Ishikawa (cell line): ENCODE measurements at regions not wholly inside any gene's neighbourhood (a gene's known extent, or its start where the extent isn't known, plus 50 kb on each side); places are given as distances from the start of the nearest gene placed in this dataset.

Experiments
- CEBPB ChIP-seq: IDR thresholded peaks from 2 replicates; pipeline ENCODE4 v1.6.1; 2012
- CREB1 ChIP-seq: IDR thresholded peaks from 2 replicates; pipeline ENCODE4 v1.6.1; 2012; ENCODE audit warnings: low read depth
- EGR1 ChIP-seq: IDR thresholded peaks from 2 replicates; pipeline ENCODE4 v1.6.1; 2012
- EP300 ChIP-seq: IDR thresholded peaks from 2 replicates; pipeline ENCODE4 v1.6.1; 2012; ENCODE audit warnings: borderline replicate concordance
- NFIC ChIP-seq: IDR thresholded peaks from 2 replicates; pipeline ENCODE4 v1.6.1; 2012
- RAD21 ChIP-seq: IDR thresholded peaks from 2 replicates; pipeline ENCODE4 v1.6.1; 2012; ENCODE audit warnings: low read depth
- REST ChIP-seq: IDR thresholded peaks from 2 replicates; pipeline ENCODE4 v1.6.1; 2012; ENCODE audit warnings: low read depth, mild to moderate bottlenecking
- TAF1 ChIP-seq: IDR thresholded peaks from 2 replicates; pipeline ENCODE4 v1.6.1; 2012; ENCODE audit warnings: low read depth, mild to moderate bottlenecking
- TEAD4 ChIP-seq: IDR thresholded peaks from 2 replicates; pipeline ENCODE4 v1.6.1; 2012
- USF1 ChIP-seq: IDR thresholded peaks from 2 replicates; pipeline ENCODE4 v1.6.1; 2012
- YY1 ChIP-seq: IDR thresholded peaks from 2 replicates; pipeline ENCODE4 v1.6.1; 2012; ENCODE audit warnings: low read depth
- ZBTB7A ChIP-seq: IDR thresholded peaks from 2 replicates; pipeline ENCODE4 v1.6.1; 2012; ENCODE audit warnings: low read depth
- TF ChIP-seq, protein P1 (sequence below): IDR thresholded peaks from 2 replicates; pipeline ENCODE4 v1.6.1; 2012

- no peak for TF ChIP-seq REST
- no peak for TF ChIP-seq EGR1
- TF ChIP-seq EP300, result no peak
- TF ChIP-seq YY1, result no peak
- TF ChIP-seq RAD21, result no peak
- TF ChIP-seq USF1, result no peak
- no peak for TF ChIP-seq CREB1
- TF ChIP-seq, protein P1, sequence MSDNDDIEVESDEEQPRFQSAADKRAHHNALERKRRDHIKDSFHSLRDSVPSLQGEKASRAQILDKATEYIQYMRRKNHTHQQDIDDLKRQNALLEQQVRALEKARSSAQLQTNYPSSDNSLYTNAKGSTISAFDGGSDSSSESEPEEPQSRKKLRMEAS, result no peak
- TF ChIP-seq TAF1, result no peak
- TF ChIP-seq ZBTB7A, result no peak
- TF ChIP-seq TEAD4, result no peak
- TF ChIP-seq NFIC, result no peak
- TF ChIP-seq CEBPB, result no peak
Observed at GRCh38 chr14:101196795-101197590, 293.5 kb upstream of the RTL1 start.
